SK-N-SH (cell line): ENCODE measurements at regions not wholly inside any gene's neighbourhood (a gene's known extent, or its start where the extent isn't known, plus 50 kb on each side); places are given as distances from the start of the nearest gene placed in this dataset.

Experiments used
- JUND ChIP-seq: IDR thresholded peaks from 2 replicates; pipeline ENCODE4 v1.4.0; 2012
- MXI1 ChIP-seq: IDR thresholded peaks from 2 replicates; pipeline ENCODE4 v1.6.1; 2012; ENCODE audit warnings: mild to moderate bottlenecking, low read depth, low read length, improper control_type of control experiment
- RAD21 ChIP-seq: IDR thresholded peaks from 2 replicates; pipeline ENCODE4 v1.6.1; 2012; ENCODE audit warnings: mild to moderate bottlenecking, low read length
- TF ChIP-seq, protein P1 (sequence below): fragments of 200-600 bp; sonication (generic); IDR thresholded peaks from 2 replicates; pipeline ENCODE4 v1.6.1; 2017; ENCODE audit warnings: antibody characterized with exemption, mild to moderate bottlenecking, moderate library complexity

GRCh38 chr12:16095531-16096110 lies 181.9 kb downstream of the SLC15A5 start:
- TF ChIP-seq, protein P1, sequence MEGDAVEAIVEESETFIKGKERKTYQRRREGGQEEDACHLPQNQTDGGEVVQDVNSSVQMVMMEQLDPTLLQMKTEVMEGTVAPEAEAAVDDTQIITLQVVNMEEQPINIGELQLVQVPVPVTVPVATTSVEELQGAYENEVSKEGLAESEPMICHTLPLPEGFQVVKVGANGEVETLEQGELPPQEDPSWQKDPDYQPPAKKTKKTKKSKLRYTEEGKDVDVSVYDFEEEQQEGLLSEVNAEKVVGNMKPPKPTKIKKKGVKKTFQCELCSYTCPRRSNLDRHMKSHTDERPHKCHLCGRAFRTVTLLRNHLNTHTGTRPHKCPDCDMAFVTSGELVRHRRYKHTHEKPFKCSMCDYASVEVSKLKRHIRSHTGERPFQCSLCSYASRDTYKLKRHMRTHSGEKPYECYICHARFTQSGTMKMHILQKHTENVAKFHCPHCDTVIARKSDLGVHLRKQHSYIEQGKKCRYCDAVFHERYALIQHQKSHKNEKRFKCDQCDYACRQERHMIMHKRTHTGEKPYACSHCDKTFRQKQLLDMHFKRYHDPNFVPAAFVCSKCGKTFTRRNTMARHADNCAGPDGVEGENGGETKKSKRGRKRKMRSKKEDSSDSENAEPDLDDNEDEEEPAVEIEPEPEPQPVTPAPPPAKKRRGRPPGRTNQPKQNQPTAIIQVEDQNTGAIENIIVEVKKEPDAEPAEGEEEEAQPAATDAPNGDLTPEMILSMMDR, result no peak
- TF ChIP-seq JUND (no peak), RAD21 (no peak), MXI1 (no peak)
